ENCODE measurements at regions not wholly inside any gene's neighbourhood (a gene's known extent, or its start where the extent isn't known, plus 50 kb on each side); places are given as distances from the start of the nearest gene placed in this dataset.
A peak's percentile ranks its signal among the peaks of the same experiment; 100 is the strongest.

GRCh38 chr2:168340931-168341330 is 93.5 kb upstream of the STK39 start:
- no peak for DNase-seq

GRCh38 chr2:168343586-168343985 is 96.2 kb upstream of the STK39 start:
- DNase-seq, result no peak

DNA sequence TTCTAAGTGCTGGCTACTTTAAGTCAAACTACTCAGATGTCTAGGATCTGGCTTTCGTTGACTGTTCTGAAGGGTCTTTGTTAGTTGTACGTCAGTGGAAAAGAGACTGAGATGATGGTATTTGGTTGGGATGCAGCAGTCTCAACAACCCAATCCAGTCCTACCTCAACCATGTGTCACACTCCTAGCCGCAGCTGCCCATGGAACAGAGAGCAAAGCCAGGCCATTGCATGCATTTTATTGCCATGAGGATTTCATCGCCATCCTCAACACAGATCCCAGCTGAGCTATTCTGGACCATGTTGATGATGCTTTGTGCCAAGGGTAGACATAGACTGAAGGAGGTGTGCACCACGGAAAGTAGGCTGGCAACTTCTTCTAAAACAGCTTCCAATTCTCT is 97.3 kb upstream of the STK39 start:
- DNase-seq, result no peak

DNA sequence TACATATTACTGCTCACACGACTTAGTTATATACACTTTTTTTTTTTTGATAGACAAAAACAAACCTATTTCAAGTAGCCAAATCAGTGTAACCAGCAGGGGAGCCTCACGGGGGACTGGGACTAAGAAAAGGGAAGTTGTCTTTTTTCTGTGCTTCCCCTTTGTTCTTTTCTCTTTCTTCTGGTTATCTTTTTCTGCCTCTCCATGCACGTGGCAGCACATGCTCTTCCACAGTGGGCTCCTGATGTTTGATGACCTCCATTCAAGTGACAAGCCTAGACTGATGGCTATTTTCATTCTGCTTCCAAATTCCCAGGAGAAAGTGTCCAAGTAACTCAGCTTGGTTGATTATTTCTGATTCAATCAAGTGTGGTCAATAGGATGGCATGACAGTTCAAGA is 98.2 kb upstream of the STK39 start:
- DNase-seq, result no peak

DNA sequence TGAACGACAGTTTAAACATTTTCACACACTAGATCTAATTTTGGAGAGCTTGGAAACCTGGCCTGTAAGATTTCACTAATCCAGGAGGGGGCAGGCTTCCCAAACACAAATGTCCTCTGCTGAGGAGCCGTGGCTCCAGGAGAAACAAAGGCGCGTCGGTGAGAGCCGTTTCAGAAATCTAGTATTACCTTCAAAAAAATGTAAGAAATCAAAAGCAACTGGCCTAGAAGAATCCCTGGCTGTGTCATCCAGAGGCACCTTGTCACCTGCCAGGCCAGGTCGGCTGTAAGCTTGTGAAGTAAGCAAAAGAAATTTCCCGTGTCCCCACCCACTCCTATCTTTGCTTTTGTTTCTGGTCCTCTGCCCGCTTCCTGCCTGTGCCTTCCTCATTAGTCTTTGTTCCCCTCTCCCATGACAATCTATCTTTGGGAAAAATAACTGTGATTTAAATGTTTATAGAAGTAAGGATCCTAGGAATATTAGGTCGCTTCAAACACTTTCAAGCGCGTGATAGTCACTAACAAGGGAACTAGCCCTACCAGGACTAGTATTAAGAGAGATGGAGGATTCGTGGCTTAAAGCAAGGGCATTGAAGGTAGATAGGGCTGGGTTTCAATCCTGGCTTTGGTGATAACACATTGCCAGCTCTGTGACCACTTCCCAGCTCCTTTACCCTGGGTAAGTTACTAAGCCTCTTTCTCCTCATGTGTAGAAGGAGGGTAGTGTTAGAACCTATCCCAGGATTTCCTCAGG is 99.5 kb upstream of the STK39 start:
- peak; percentile 90 for DNase-seq

- no peak for DNase-seq
These were observed 100.7 kb upstream of the STK39 start for GRCh38 chr2:168348076-168348475.

GRCh38 chr2:168350380-168350779 is 103.0 kb upstream of the STK39 start:
- peak; percentile 79 for DNase-seq

DNA sequence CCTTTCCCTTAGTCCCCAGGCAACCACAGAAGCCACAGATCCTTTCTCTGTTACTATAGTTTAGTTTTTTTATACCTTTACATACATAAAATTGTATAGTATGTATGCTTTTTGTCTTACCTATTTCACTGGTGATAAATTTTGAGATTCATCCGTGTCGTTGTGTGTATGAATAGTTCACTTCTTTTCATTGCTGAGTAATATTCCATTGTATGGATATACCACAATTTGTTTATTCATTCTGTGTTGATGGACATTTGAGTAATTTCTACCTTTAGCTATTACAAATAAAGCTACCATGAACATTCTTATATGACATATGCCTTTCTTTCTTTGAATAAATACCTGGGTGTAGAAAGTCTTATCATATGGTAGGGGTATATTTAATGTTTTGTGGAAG is 102.8 kb upstream of the CERS6 start:
- DNase-seq, result no peak

- DNase-seq, result peak; percentile 32
These were observed 101.6 kb upstream of the CERS6 start for GRCh38 chr2:168354499-168354898.

DNA sequence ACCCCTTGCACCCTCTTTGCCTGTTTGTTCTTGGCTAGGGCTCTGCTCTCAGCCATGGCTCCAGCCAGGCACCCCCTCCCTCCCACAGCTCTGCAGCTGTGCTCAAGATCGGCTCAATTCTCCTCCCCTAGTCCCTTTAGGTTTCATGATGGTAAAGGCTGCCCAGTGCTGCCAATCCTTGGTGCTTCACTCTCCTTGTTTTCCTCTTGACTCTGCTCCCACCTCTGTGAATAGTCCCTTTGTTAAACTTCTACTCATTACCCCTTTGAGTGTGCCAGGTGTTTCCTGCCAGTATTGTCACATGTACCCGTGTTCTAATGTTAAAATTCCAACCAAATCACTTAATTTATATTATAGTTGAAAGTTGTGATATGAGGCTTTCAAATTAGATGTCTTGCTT is 101.0 kb upstream of the CERS6 start:
- peak; percentile 69 for DNase-seq

DNA sequence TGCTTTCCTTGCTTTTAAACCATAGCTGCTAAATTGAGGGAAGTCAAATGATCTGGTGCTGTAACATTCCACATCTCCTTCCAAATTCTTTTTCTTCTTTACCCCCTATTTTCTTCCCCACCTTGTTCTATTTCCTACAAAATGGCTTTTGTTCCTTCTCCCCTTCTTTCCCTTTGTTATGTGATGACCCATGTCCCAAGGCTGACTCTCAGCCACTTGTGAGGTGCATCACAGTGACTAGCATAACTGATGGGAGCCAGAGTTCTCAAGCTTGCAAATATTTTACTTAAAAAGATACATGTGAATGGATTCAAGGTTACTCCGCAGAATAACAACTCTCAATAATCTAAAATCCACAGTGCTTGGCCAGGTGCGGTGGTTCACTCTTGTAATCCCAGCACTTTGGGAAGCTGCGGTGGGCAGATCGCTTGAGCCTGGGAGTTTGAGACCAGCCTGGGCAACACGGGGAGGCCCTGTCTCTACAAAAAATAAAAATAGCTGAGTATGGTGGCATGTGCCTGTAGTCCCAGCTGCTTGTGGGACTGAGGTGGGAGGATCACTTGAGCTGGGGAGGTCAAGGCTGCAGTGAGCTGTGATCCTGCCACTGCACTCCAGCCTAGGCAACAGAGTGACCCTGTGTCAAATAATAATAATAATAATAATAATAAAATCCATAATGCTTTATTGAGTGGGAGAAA is 100.1 kb upstream of the CERS6 start:
- no peak for DNase-seq

- no peak for DNase-seq
These were observed 99.6 kb upstream of the CERS6 start for GRCh38 chr2:168356477-168356835.

- DNase-seq, result no peak
These were observed 98.1 kb upstream of the CERS6 start for GRCh38 chr2:168357797-168358472.

GRCh38 chr2:168359082-168359481 is 97.0 kb upstream of the CERS6 start:
- DNase-seq, result no peak

- no peak for DNase-seq
These were observed 92.6 kb upstream of the CERS6 start for GRCh38 chr2:168363347-168364092.

DNA sequence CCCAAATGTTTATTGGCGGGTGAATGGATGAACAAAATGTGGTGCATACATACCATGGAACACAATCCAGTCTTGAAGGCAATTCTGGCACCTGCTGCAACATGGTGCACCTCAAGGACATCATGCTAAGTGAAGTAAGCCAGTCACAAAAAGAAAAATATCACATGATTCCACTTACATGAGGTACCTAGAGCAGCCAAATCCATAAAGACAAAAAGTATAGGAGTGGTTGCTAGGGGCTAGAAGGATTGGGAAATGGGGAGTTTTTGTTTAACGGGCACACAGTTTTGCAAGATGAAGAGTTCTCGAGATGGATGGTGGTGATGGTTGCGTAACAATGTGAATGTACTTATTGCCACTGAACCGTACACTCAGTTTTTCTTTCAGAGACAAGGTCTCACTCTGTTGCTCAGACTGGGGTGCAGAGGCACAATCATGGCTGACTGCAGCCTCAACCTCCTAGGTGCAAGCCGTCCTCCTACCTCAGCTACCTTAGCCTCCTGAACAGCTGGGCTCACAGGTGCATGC is 90.9 kb upstream of the CERS6 start:
- DNase-seq, result no peak

- no peak for DNase-seq
These were observed 87.0 kb upstream of the CERS6 start for GRCh38 chr2:168369031-168369430.

- no peak for DNase-seq
These were observed 84.6 kb upstream of the CERS6 start for GRCh38 chr2:168371273-168372019.

DNA sequence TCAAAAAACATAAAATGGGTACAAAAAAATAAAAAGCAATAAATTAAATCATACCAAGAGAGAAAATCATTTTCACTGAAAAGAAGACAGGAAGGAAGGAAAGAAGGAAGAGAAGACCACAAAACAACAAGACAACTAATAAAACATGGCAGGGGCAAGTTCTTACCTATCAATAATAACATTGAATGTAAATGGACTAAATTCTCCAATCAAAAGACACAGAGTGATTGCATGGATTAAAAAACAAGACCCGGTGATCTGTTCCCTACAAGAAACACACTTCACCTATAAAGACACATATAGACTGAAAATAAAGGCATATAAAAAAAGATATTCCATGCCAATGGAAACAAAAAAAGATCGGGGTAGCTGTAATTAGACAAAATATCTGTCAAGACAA is 82.6 kb upstream of the CERS6 start:
- no peak for DNase-seq

- no peak for DNase-seq
These were observed 80.8 kb upstream of the CERS6 start for GRCh38 chr2:168375195-168375798.

GRCh38 chr2:168378960-168379669 is 77.0 kb upstream of the CERS6 start:
- no peak for DNase-seq
